ENCODE measurements at regions not wholly inside any gene's neighbourhood (a gene's known extent, or its start where the extent isn't known, plus 50 kb on each side); places are given as distances from the start of the nearest gene placed in this dataset.

GRCh38 chr6:159487636-159488035 is 205.4 kb downstream of the SOD2 start:
- H3K27me3 ChIP-seq: no peaks in the 10 kb centered on the region
- ATAC-seq (ENCODE audit: low FRiP score in 2 of 2) (no peak), DNase-seq (no peak)
- no peak overlapping the region for H3K4me3 ChIP-seq
- H3K36me3 ChIP-seq: no peaks in the 10 kb centered on the region
- H3K27ac ChIP-seq: no peak overlapping the region
- 41 to 52% methylated on average over 2 of the region's 2 CpGs for WGBS, 2 donors
- TF ChIP-seq, protein P1, sequence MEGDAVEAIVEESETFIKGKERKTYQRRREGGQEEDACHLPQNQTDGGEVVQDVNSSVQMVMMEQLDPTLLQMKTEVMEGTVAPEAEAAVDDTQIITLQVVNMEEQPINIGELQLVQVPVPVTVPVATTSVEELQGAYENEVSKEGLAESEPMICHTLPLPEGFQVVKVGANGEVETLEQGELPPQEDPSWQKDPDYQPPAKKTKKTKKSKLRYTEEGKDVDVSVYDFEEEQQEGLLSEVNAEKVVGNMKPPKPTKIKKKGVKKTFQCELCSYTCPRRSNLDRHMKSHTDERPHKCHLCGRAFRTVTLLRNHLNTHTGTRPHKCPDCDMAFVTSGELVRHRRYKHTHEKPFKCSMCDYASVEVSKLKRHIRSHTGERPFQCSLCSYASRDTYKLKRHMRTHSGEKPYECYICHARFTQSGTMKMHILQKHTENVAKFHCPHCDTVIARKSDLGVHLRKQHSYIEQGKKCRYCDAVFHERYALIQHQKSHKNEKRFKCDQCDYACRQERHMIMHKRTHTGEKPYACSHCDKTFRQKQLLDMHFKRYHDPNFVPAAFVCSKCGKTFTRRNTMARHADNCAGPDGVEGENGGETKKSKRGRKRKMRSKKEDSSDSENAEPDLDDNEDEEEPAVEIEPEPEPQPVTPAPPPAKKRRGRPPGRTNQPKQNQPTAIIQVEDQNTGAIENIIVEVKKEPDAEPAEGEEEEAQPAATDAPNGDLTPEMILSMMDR (IDR thresholded peaks at IDR 0.05): no peak
- H3K9me3 ChIP-seq: no peaks in the 10 kb centered on the region
- H3K4me1 ChIP-seq: no peaks in the 10 kb centered on the region

- H3K9me3 ChIP-seq: no peaks in the 10 kb centered on the region
- no peak for DNase-seq
- no peaks in the 10 kb centered on the region for H3K4me1 ChIP-seq
- no peak for ATAC-seq (ENCODE audit: low FRiP score in 2 of 2)
- no peaks in the 10 kb centered on the region for H3K36me3 ChIP-seq
- no peak overlapping the region for H3K27ac ChIP-seq
- no peak overlapping the region for H3K4me3 ChIP-seq
- TF ChIP-seq POLR2A (IDR thresholded peaks at IDR 0.05) (no peak), POLR2AphosphoS5 (IDR thresholded peaks at IDR 0.05) (no peak), EP300 (IDR thresholded peaks at IDR 0.05) (no peak)
- TF ChIP-seq, protein P1 (IDR thresholded peaks at IDR 0.05): no peak
- no peaks in the 10 kb centered on the region for H3K27me3 ChIP-seq
- WGBS, 2 donors: 45 to 63% methylated on average over 3 of the region's 3 CpGs
Observed at GRCh38 chr6:159483259-159483658, 209.8 kb downstream of the SOD2 start.

- TF ChIP-seq EP300 (IDR thresholded peaks at IDR 0.05) (no peak), POLR2AphosphoS5 (IDR thresholded peaks at IDR 0.05) (no peak), POLR2A (IDR thresholded peaks at IDR 0.05) (no peak)
- TF ChIP-seq, protein P1 (IDR thresholded peaks at IDR 0.05): no peak
- WGBS, 2 donors: 94 to 96% methylated on average over 1 of the region's 1 CpG
Observed at GRCh38 chr6:159481897-159482296, 211.1 kb downstream of the SOD2 start.

GRCh38 chr6:159480471-159480870 is 212.6 kb downstream of the SOD2 start:
- no peaks in the 10 kb centered on the region for H3K9me3 ChIP-seq
- no peak for DNase-seq
- TF ChIP-seq EP300 (IDR thresholded peaks at IDR 0.05): no peak

More at GRCh38 chr6:159481897-159482296, 211.1 kb downstream of the SOD2 start:
- ATAC-seq (ENCODE audit: low FRiP score in 2 of 2) (no peak), DNase-seq (no peak)
- Histone ChIP-seq H3K27ac (no peak overlapping the region), H3K9me3 (no peaks in the 10 kb centered on the region), H3K4me3 (no peak overlapping the region), H3K27me3 (no peaks in the 10 kb centered on the region), H3K4me1 (no peaks in the 10 kb centered on the region), H3K36me3 (no peaks in the 10 kb centered on the region)

GRCh38 chr6:159479146-159479545 is 213.9 kb downstream of the SOD2 start:
- no peak overlapping the region for H3K27ac ChIP-seq
- TF ChIP-seq, protein P1 (IDR thresholded peaks at IDR 0.05): no peak

More at GRCh38 chr6:159480471-159480870, 212.6 kb downstream of the SOD2 start:
- 78 to 93% methylated on average over 8 of the region's 8 CpGs for WGBS, 2 donors
- H3K27ac ChIP-seq: no peak overlapping the region
- no peaks in the 10 kb centered on the region for H3K27me3 ChIP-seq
- ATAC-seq (ENCODE audit: low FRiP score in 2 of 2): no peak
- no peaks in the 10 kb centered on the region for H3K4me1 ChIP-seq
- no peaks in the 10 kb centered on the region for H3K36me3 ChIP-seq
- H3K4me3 ChIP-seq: no peak overlapping the region

More at GRCh38 chr6:159479146-159479545, 213.9 kb downstream of the SOD2 start:
- Histone ChIP-seq H3K4me1 (no peaks in the 10 kb centered on the region), H3K4me3 (no peak overlapping the region), H3K9me3 (no peaks in the 10 kb centered on the region), H3K27me3 (no peaks in the 10 kb centered on the region), H3K36me3 (no peaks in the 10 kb centered on the region)
- DNase-seq: no peak
- ATAC-seq (ENCODE audit: low FRiP score in 2 of 2): no peak

Measured in upper lobe of left lung (tissue), 6 donors.